Loucy (cell line): ENCODE measurements at regions not wholly inside any gene's neighbourhood (a gene's known extent, or its start where the extent isn't known, plus 50 kb on each side); places are given as distances from the start of the nearest gene placed in this dataset.

Source experiments
- H2AFZ ChIP-seq: fragments of 200-600 bp; sonication (generic); 2 replicates; pipeline ENCODE4 v1.6.0; 2016; ENCODE audit warnings: antibody characterized with exemption, mild to moderate bottlenecking, low read length, moderate library complexity
- H3F3A ChIP-seq: fragments of 200-600 bp; 2 replicates; pipeline ENCODE4 v1.6.0; 2016; ENCODE audit warnings: antibody characterized with exemption, low read depth, mild to moderate bottlenecking
- H3K27me3 ChIP-seq: fragments of 200-600 bp; sonication (generic); 2 replicates; pipeline ENCODE4 v1.6.1; 2014; ENCODE audit warnings: low read length, mild to moderate bottlenecking; ENCODE audit not compliant: insufficient read depth, poor library complexity, severe bottlenecking
- H3K36me3 ChIP-seq: fragments of 200-600 bp; sonication (generic); 2 replicates; pipeline ENCODE4 v1.6.1; 2016; ENCODE audit warnings: low read length; ENCODE audit not compliant: insufficient read depth
- H3K4me1 ChIP-seq: fragments of 200-600 bp; sonication (generic); 2 replicates; pipeline ENCODE4 v1.5.1; 2014; ENCODE audit warnings: low read length, mild to moderate bottlenecking; ENCODE audit not compliant: insufficient read depth, poor library complexity, severe bottlenecking
- H3K4me2 ChIP-seq: fragments of 200-600 bp; sonication (generic); 2 replicates; pipeline ENCODE4 v1.6.0; 2014; ENCODE audit warnings: antibody characterized with exemption, low read length, low read depth, mild to moderate bottlenecking; ENCODE audit not compliant: poor library complexity, severe bottlenecking
- H3K4me3 ChIP-seq: fragments of 200-600 bp; sonication (generic); 2 replicates; pipeline ENCODE4 v1.5.1; 2014; ENCODE audit warnings: low read length, mild to moderate bottlenecking, mixed read lengths; ENCODE audit not compliant: poor library complexity, severe bottlenecking
- H3K79me2 ChIP-seq: fragments of 200-600 bp; sonication (generic); 2 replicates; pipeline ENCODE4 v1.6.1; 2014; ENCODE audit warnings: low read length; ENCODE audit not compliant: insufficient read depth
- H3K9ac ChIP-seq: fragments of 200-600 bp; sonication (generic); 2 replicates; pipeline ENCODE4 v1.6.0; 2014; ENCODE audit warnings: mild to moderate bottlenecking, low read depth, low read length, moderate library complexity; ENCODE audit not compliant: poor library complexity, severe bottlenecking
- H3K9me2 ChIP-seq: fragments of 200-600 bp; sonication (generic); replicated peaks from 2 replicates; pipeline ENCODE4 v1.6.1; 2016; ENCODE audit warnings: low read depth, low read length, mixed read lengths
- H3K9me3 ChIP-seq: fragments of 200-600 bp; sonication (generic); 2 replicates; pipeline ENCODE4 v1.6.1; 2014; ENCODE audit warnings: mild to moderate bottlenecking, antibody characterized with exemption, low read length, low read depth; ENCODE audit not compliant: insufficient read depth
- H4K20me1 ChIP-seq: fragments of 200-600 bp; sonication (generic); 2 replicates; pipeline ENCODE4 v1.6.0; 2014; ENCODE audit warnings: antibody characterized with exemption, low read length, mild to moderate bottlenecking; ENCODE audit not compliant: insufficient read depth, poor library complexity, severe bottlenecking
- EZH2phosphoT487 ChIP-seq: fragments of 200-600 bp; IDR thresholded peaks from 2 replicates; pipeline ENCODE4 v1.6.1; 2018; ENCODE audit warnings: antibody characterized with exemption, mild to moderate bottlenecking, moderate library complexity, borderline replicate concordance
- TF ChIP-seq, protein P1 (sequence below): fragments of 200-600 bp; sonication (generic); conservative IDR thresholded peaks from 2 replicates; pipeline ENCODE4 v1.5.1; 2014; ENCODE audit warnings: mild to moderate bottlenecking, antibody characterized with exemption, low read length

DNA sequence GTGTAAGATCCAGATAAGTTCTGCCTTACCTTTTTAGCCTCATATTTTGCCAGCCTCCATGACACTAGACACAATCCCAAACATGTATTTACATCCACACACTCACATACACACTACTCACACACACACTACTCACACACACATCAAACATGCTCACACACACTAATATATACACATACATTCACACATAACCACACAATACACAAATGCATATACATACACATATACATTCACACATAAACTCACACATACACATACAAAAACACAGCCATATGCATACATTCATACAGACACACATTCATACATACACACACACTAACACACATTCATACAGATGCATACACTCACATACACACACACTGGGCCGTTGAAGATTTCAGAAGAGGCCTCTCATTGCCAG, 109.5 kb downstream of the MAIP1 start:
- TF ChIP-seq, protein P1, sequence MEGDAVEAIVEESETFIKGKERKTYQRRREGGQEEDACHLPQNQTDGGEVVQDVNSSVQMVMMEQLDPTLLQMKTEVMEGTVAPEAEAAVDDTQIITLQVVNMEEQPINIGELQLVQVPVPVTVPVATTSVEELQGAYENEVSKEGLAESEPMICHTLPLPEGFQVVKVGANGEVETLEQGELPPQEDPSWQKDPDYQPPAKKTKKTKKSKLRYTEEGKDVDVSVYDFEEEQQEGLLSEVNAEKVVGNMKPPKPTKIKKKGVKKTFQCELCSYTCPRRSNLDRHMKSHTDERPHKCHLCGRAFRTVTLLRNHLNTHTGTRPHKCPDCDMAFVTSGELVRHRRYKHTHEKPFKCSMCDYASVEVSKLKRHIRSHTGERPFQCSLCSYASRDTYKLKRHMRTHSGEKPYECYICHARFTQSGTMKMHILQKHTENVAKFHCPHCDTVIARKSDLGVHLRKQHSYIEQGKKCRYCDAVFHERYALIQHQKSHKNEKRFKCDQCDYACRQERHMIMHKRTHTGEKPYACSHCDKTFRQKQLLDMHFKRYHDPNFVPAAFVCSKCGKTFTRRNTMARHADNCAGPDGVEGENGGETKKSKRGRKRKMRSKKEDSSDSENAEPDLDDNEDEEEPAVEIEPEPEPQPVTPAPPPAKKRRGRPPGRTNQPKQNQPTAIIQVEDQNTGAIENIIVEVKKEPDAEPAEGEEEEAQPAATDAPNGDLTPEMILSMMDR = no peak
- TF ChIP-seq EZH2phosphoT487 = no peak
- H3K9me2 ChIP-seq = no peaks in the 10 kb centered on the region
- no peaks in the 10 kb centered on the region for H4K20me1 ChIP-seq
- no peak overlapping the region for H3K4me3 ChIP-seq
- H3K79me2 ChIP-seq = no peaks in the 10 kb centered on the region
- no peaks in the 10 kb centered on the region for H3K9me3 ChIP-seq
- no peak overlapping the region for H3K9ac ChIP-seq
- H3F3A ChIP-seq = no peaks in the 10 kb centered on the region
- no peaks in the 10 kb centered on the region for H3K4me1 ChIP-seq
- H3K36me3 ChIP-seq = no peaks in the 10 kb centered on the region
- H2AFZ ChIP-seq = no peak overlapping the region
- no peak overlapping the region for H3K4me2 ChIP-seq
- H3K27me3 ChIP-seq = no peaks in the 10 kb centered on the region

DNA sequence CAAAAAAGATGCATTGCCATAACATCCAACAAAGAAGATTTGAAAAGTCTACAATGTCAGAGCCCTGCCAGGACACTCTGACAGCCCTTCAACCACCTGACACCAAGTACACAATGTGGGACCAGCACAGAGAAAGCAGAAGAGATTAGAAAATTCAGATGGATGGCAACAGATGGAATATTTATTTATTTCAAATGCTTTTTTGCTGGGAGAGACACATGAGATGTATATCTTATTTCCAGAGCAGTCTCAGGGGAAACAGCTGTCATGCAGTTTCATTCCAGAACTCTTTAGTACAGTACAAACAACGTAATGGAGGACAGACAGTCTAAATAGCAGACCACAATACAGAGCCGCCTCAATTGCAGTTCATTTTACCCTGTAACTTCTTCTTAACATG, 110.1 kb downstream of the MAIP1 start:
- Histone ChIP-seq H4K20me1 (no peaks in the 10 kb centered on the region), H3K9me2 (no peaks in the 10 kb centered on the region), H3K36me3 (no peaks in the 10 kb centered on the region), H3K4me2 (no peak overlapping the region), H3K79me2 (no peaks in the 10 kb centered on the region), H3K9ac (no peak overlapping the region), H2AFZ (no peak overlapping the region), H3K4me1 (no peaks in the 10 kb centered on the region), H3K27me3 (no peaks in the 10 kb centered on the region), H3K4me3 (no peak overlapping the region), H3F3A (no peaks in the 10 kb centered on the region), H3K9me3 (no peaks in the 10 kb centered on the region)
- TF ChIP-seq, protein P1 = no peak
- TF ChIP-seq EZH2phosphoT487 = no peak

DNA sequence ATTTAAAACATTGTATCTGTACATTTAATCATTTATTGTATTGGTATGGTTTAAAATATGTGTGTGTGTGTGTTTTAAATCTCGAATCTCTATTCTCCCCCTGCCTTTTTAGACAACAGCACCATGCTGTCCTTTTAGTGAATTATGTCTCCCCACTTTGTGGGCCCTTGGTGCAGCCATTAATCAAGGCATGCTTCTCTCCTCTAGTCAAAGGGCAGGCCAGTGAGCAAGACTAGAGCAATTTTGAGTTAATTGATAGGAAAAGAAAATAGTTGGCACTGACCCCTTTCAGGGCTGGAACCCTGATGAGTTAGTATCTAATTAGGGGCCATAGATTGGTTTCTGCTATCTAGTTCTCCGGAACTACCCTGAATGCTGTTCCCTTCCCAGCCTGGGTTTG, 111.0 kb downstream of the MAIP1 start:
- Histone ChIP-seq H3K27me3 (no peaks in the 10 kb centered on the region), H3K9me3 (no peaks in the 10 kb centered on the region), H3K79me2 (no peaks in the 10 kb centered on the region), H3K4me1 (no peaks in the 10 kb centered on the region), H3K4me3 (no peak overlapping the region), H3F3A (no peaks in the 10 kb centered on the region), H3K9me2 (no peaks in the 10 kb centered on the region), H3K36me3 (no peaks in the 10 kb centered on the region), H4K20me1 (no peaks in the 10 kb centered on the region), H3K4me2 (no peak overlapping the region), H3K9ac (no peak overlapping the region), H2AFZ (no peak overlapping the region)
- no peak for TF ChIP-seq EZH2phosphoT487
- TF ChIP-seq, protein P1 = no peak
